Fibroblast of lung (primary cell): ENCODE measurements at regions not wholly inside any gene's neighbourhood (a gene's known extent, or its start where the extent isn't known, plus 50 kb on each side); places are given as distances from the start of the nearest gene placed in this dataset.

Experiments
- EZH2 ChIP-seq: IDR thresholded peaks from 2 replicates; pipeline ENCODE4 v1.5.1; 2012; ENCODE audit warnings: low read length, control low read depth, mild to moderate bottlenecking; ENCODE audit errors: missing control alignments
- TF ChIP-seq, protein P1 (sequence below), 2 donors: IDR thresholded peaks in 1 of 2; conservative IDR thresholded peaks in 1 of 2; 1 replicate in 1 of 2; 2 replicates in 1 of 2; pipeline ENCODE4 v1.5.1; 2011 to 2012; ENCODE audit warnings: low read length in 2 of 2, control low read depth in 1 of 2, inconsistent platforms in 1 of 2, low read depth in 1 of 2, mild to moderate bottlenecking in 1 of 2

DNA sequence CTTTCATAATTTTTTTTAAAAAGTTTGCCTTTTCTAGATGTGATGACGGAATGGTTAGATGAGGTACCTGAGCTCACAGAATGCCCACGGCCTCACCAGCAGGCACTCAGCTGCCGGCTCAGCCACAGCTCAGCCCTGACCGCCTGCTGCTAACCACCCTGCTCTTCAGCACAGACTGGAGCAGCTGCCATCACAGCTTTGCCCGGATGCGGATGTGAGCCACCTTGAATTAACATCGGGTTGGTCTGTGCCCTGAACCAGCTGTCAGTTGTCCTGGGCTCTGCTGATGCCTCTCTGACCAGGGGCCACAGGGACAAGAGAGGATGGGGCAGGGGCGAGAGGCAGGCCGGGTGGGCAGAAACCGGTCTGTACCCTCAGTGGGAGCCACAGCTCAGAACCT, 93.3 kb downstream of the HMX1 start:
- TF ChIP-seq, protein P1, sequence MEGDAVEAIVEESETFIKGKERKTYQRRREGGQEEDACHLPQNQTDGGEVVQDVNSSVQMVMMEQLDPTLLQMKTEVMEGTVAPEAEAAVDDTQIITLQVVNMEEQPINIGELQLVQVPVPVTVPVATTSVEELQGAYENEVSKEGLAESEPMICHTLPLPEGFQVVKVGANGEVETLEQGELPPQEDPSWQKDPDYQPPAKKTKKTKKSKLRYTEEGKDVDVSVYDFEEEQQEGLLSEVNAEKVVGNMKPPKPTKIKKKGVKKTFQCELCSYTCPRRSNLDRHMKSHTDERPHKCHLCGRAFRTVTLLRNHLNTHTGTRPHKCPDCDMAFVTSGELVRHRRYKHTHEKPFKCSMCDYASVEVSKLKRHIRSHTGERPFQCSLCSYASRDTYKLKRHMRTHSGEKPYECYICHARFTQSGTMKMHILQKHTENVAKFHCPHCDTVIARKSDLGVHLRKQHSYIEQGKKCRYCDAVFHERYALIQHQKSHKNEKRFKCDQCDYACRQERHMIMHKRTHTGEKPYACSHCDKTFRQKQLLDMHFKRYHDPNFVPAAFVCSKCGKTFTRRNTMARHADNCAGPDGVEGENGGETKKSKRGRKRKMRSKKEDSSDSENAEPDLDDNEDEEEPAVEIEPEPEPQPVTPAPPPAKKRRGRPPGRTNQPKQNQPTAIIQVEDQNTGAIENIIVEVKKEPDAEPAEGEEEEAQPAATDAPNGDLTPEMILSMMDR (conservative IDR thresholded peaks at IDR 0.05 in 1 of 2, IDR thresholded peaks at IDR 0.05 in 1 of 2; ENCODE audit: low read depth in 1 of 2, low read length in 2 of 2) = no peak
- TF ChIP-seq EZH2 = no peak
